SU-DHL-6 (cell line): ENCODE measurements at regions not wholly inside any gene's neighbourhood (a gene's known extent, or its start where the extent isn't known, plus 50 kb on each side); places are given as distances from the start of the nearest gene placed in this dataset.

Experiments
- H2AFZ ChIP-seq: fragments of 200-600 bp; sonication (generic); 2 replicates; pipeline ENCODE4 v1.6.1; 2014; ENCODE audit warnings: low read depth, mild to moderate bottlenecking, moderate library complexity, mixed read lengths, antibody characterized with exemption, low read length; ENCODE audit not compliant: severe bottlenecking
- H3F3A ChIP-seq: fragments of 200-600 bp; shearing (Covaris generic); 2 replicates; pipeline ENCODE4 v1.6.0; 2016; ENCODE audit warnings: antibody characterized with exemption, mild to moderate bottlenecking; ENCODE audit not compliant: insufficient read depth
- H3K27ac ChIP-seq: fragments of 200-600 bp; sonication (generic); 2 replicates; pipeline ENCODE4 v1.5.1; 2016; ENCODE audit warnings: low read depth, mild to moderate bottlenecking, low read length, moderate library complexity, mixed read lengths
- H3K27me3 ChIP-seq: fragments of 200-600 bp; sonication (generic), shearing (Covaris generic); 2 replicates; pipeline ENCODE4 v1.6.0; 2014; ENCODE audit warnings: mild to moderate bottlenecking, low read length
- H3K36me3 ChIP-seq: fragments of 200-600 bp; sonication (generic); 2 replicates; pipeline ENCODE4 v1.6.1; 2014; ENCODE audit warnings: mild to moderate bottlenecking, low read length, mixed read lengths
- H3K4me2 ChIP-seq: fragments of 300-600, 200-600 bp; shearing (Covaris generic), sonication (generic); 2 replicates; pipeline ENCODE4 v1.6.0; 2014; ENCODE audit warnings: low read length, low read depth, mild to moderate bottlenecking; ENCODE audit not compliant: poor library complexity, severe bottlenecking
- H3K4me3 ChIP-seq: fragments of 200-600 bp; sonication (generic); 2 replicates; pipeline ENCODE4 v1.5.1; 2014; ENCODE audit warnings: antibody characterized with exemption, low read length, mild to moderate bottlenecking, mixed read lengths; ENCODE audit not compliant: insufficient read depth, poor library complexity, severe bottlenecking
- H3K79me2 ChIP-seq: fragments of 200-600 bp; sonication (generic); 2 replicates; pipeline ENCODE4 v1.6.1; 2014; ENCODE audit warnings: mild to moderate bottlenecking, low read length, moderate library complexity; ENCODE audit not compliant: insufficient read depth
- H3K9ac ChIP-seq: fragments of 200-600 bp; sonication (generic); 2 replicates; pipeline ENCODE4 v1.7.0; 2014; ENCODE audit warnings: mild to moderate bottlenecking, low read length
- H3K9me2 ChIP-seq: fragments of 200-600 bp; sonication (generic); replicated peaks from 2 replicates; pipeline ENCODE4 v1.6.1; 2014; ENCODE audit warnings: low read length; ENCODE audit not compliant: insufficient read depth
- H3K9me3 ChIP-seq: fragments of 200-600 bp; sonication (generic); 2 replicates; pipeline ENCODE4 v1.6.1; 2014; ENCODE audit warnings: low read length, mixed read lengths; ENCODE audit not compliant: insufficient read depth
- H4K20me1 ChIP-seq: fragments of 200-600 bp; sonication (generic); 2 replicates; pipeline ENCODE4 v1.6.1; 2014; ENCODE audit warnings: low read depth, mild to moderate bottlenecking, antibody characterized with exemption, low read length, moderate library complexity, mixed read lengths
- CTCF ChIP-seq: fragments of 200-600 bp; sonication (generic); IDR thresholded peaks from one replicate; pipeline ENCODE4 v1.5.1; 2017; ENCODE audit warnings: antibody characterized with exemption, mild to moderate bottlenecking, low read length, moderate library complexity; ENCODE audit not compliant: insufficient read depth, poor library complexity, severe bottlenecking
- EZH2phosphoT487 ChIP-seq: fragments of 200-600 bp; sonication (generic), shearing (Covaris generic); conservative IDR thresholded peaks from 2 replicates; pipeline ENCODE4 v1.6.1; 2018; ENCODE audit warnings: mild to moderate bottlenecking, antibody characterized with exemption, low read length, moderate library complexity, mixed read lengths

GRCh38 chr11:127600674-127601073 lies 600.1 kb upstream of the KIRREL3 start:
- H3K36me3 ChIP-seq: no peaks in the 10 kb centered on the region
- H3K27ac ChIP-seq: no peak overlapping the region
- H3K4me2 ChIP-seq: no peak overlapping the region
- H3K79me2 ChIP-seq: no peaks in the 10 kb centered on the region
- no peaks in the 10 kb centered on the region for H4K20me1 ChIP-seq
- H3K9me3 ChIP-seq: no peaks in the 10 kb centered on the region
- no peaks in the 10 kb centered on the region for H3K9me2 ChIP-seq
- H2AFZ ChIP-seq: no peak overlapping the region
- no peak overlapping the region for H3K4me3 ChIP-seq
- TF ChIP-seq CTCF: no peak
- TF ChIP-seq EZH2phosphoT487: no peak
- H3K27me3 ChIP-seq: no peaks in the 10 kb centered on the region
- no peak overlapping the region for H3K9ac ChIP-seq
- no peaks in the 10 kb centered on the region for H3F3A ChIP-seq

GRCh38 chr11:127598476-127598875 lies 597.9 kb upstream of the KIRREL3 start:
- H3K27ac ChIP-seq: no peak overlapping the region
- no peaks in the 10 kb centered on the region for H4K20me1 ChIP-seq
- no peak overlapping the region for H3K4me3 ChIP-seq
- no peak overlapping the region for H3K4me2 ChIP-seq
- no peak overlapping the region for H3K9ac ChIP-seq
- no peaks in the 10 kb centered on the region for H3K27me3 ChIP-seq
- H3K36me3 ChIP-seq: no peaks in the 10 kb centered on the region
- no peaks in the 10 kb centered on the region for H3K9me2 ChIP-seq
- H3F3A ChIP-seq: no peaks in the 10 kb centered on the region
- no peaks in the 10 kb centered on the region for H3K79me2 ChIP-seq
- no peak for TF ChIP-seq EZH2phosphoT487
- TF ChIP-seq CTCF: no peak
- no peak overlapping the region for H2AFZ ChIP-seq
- H3K9me3 ChIP-seq: no peaks in the 10 kb centered on the region

GRCh38 chr11:127596433-127596832 lies 595.9 kb upstream of the KIRREL3 start:
- Histone ChIP-seq H2AFZ (no peak overlapping the region), H3K9me3 (no peaks in the 10 kb centered on the region), H3K9ac (no peak overlapping the region), H3F3A (no peaks in the 10 kb centered on the region), H3K27ac (no peak overlapping the region), H3K9me2 (no peaks in the 10 kb centered on the region), H4K20me1 (no peaks in the 10 kb centered on the region), H3K4me2 (no peak overlapping the region), H3K27me3 (no peaks in the 10 kb centered on the region), H3K79me2 (no peaks in the 10 kb centered on the region), H3K36me3 (no peaks in the 10 kb centered on the region), H3K4me3 (no peak overlapping the region)
- TF ChIP-seq EZH2phosphoT487 (no peak), CTCF (no peak)

GRCh38 chr11:127592371-127592770 lies 591.8 kb upstream of the KIRREL3 start:
- H3K9me3 ChIP-seq: no peaks in the 10 kb centered on the region
- no peaks in the 10 kb centered on the region for H3K36me3 ChIP-seq
- no peak overlapping the region for H2AFZ ChIP-seq
- no peak overlapping the region for H3K27ac ChIP-seq
- no peaks in the 10 kb centered on the region for H4K20me1 ChIP-seq
- H3K9ac ChIP-seq: no peak overlapping the region
- H3F3A ChIP-seq: no peaks in the 10 kb centered on the region
- no peaks in the 10 kb centered on the region for H3K9me2 ChIP-seq
- no peaks in the 10 kb centered on the region for H3K79me2 ChIP-seq
- H3K27me3 ChIP-seq: no peaks in the 10 kb centered on the region
- H3K4me3 ChIP-seq: no peak overlapping the region
- H3K4me2 ChIP-seq: no peak overlapping the region
- TF ChIP-seq CTCF: no peak
- no peak for TF ChIP-seq EZH2phosphoT487
